HEK293 (cell line): ENCODE measurements at regions not wholly inside any gene's neighbourhood (a gene's known extent, or its start where the extent isn't known, plus 50 kb on each side); places are given as distances from the start of the nearest gene placed in this dataset.

ENCODE experiments used
- CTCF ChIA-PET: fragments of 350-600 bp; formaldehyde crosslinking; extraction: SDS; loops from one replicate; lab custom pipeline; 2021; ENCODE audit warnings: antibody characterized with exemption; lab: Yijun Ruan, JAX
- POLR2A ChIA-PET: fragments of 300-600 bp; formaldehyde crosslinking; extraction: SDS; loops from one replicate; lab custom pipeline; 2020; ENCODE audit warnings: antibody characterized with exemption, inconsistent platforms; lab: Yijun Ruan, JAX
- H3K27ac ChIP-seq: fragments of 200-500 bp; sonication (Bioruptor generic); 2 replicates; pipeline ENCODE4 v1.5.1; 2014; ENCODE audit warnings: low read depth, low read length, control low read depth, inconsistent platforms; ENCODE audit errors: extremely low read depth
- H3K36me3 ChIP-seq, 2 experiments: fragments of 200-500 bp in 1 of 2; sonication (Bioruptor generic) in 1 of 2; 1 replicate in 1 of 2; 2 replicates in 1 of 2; pipeline ENCODE4 v1.5.1; 2014 to 2017; ENCODE audit warnings: inconsistent platforms in 2 of 2, low read length in 2 of 2; ENCODE audit not compliant: control insufficient read depth in 2 of 2, insufficient read depth in 1 of 2
- H3K4me1 ChIP-seq: fragments of 200-500 bp; sonication (Bioruptor generic); 2 replicates; pipeline ENCODE4 v1.5.1; 2014; ENCODE audit warnings: mild to moderate bottlenecking, low read length, inconsistent platforms; ENCODE audit not compliant: control insufficient read depth, insufficient read depth
- H3K4me3 ChIP-seq: 2 replicates; pipeline ENCODE4 v1.5.1; 2011; ENCODE audit warnings: low read depth, mild to moderate bottlenecking, control low read depth, low read length, moderate library complexity
- H3K9me3 ChIP-seq: fragments of 200-500 bp; sonication (Bioruptor generic); 2 replicates; pipeline ENCODE4 v1.5.1; 2014; ENCODE audit warnings: low read depth, low read length, inconsistent platforms; ENCODE audit not compliant: control insufficient read depth, insufficient read depth
- CTCF ChIP-seq: fragments of 450-650 bp; formaldehyde crosslinking; IDR thresholded peaks from 2 replicates; pipeline ENCODE4 v1.5.1; 2016; ENCODE audit warnings: missing biosample characterization, missing genetic modification characterization
- GFI1B ChIP-seq: fragments of 450-650 bp; formaldehyde crosslinking; IDR thresholded peaks from 2 replicates; pipeline ENCODE4 v1.5.1; 2016; ENCODE audit warnings: missing biosample characterization, missing genetic modification characterization
- KLF17 ChIP-seq: fragments of 450-650 bp; formaldehyde crosslinking; IDR thresholded peaks from 2 replicates; pipeline ENCODE4 v1.5.1; 2016; ENCODE audit warnings: missing biosample characterization, missing genetic modification characterization
- KLF8 ChIP-seq: fragments of 450-650 bp; formaldehyde crosslinking; IDR thresholded peaks from 2 replicates; pipeline ENCODE4 v1.5.1; 2016; ENCODE audit warnings: missing biosample characterization, missing genetic modification characterization
- PRDM10 ChIP-seq: fragments of 450-650 bp; formaldehyde crosslinking; IDR thresholded peaks from 2 replicates; pipeline ENCODE4 v1.5.1; 2016; ENCODE audit warnings: missing biosample characterization, missing genetic modification characterization
- PRDM6 ChIP-seq: fragments of 450-650 bp; formaldehyde crosslinking; IDR thresholded peaks from 2 replicates; pipeline ENCODE4 v1.5.1; 2017; ENCODE audit warnings: missing biosample characterization, missing genetic modification characterization
- SALL2 ChIP-seq: fragments of 450-650 bp; formaldehyde crosslinking; IDR thresholded peaks from 2 replicates; pipeline ENCODE4 v1.5.0; 2017; ENCODE audit warnings: missing biosample characterization, mild to moderate bottlenecking, missing genetic modification characterization, borderline replicate concordance
- YY2 ChIP-seq: fragments of 450-650 bp; formaldehyde crosslinking; IDR thresholded peaks from 2 replicates; pipeline ENCODE4 v1.5.1; 2016; ENCODE audit warnings: missing biosample characterization, missing genetic modification characterization
- ZBTB49 ChIP-seq: fragments of 450-650 bp; formaldehyde crosslinking; IDR thresholded peaks from 2 replicates; pipeline ENCODE4 v1.5.1; 2016; ENCODE audit warnings: missing biosample characterization, missing genetic modification characterization, low read depth
- ZBTB7A ChIP-seq: fragments of 450-650 bp; formaldehyde crosslinking; IDR thresholded peaks from 2 replicates; pipeline ENCODE4 v1.5.1; 2016; ENCODE audit warnings: low read depth, missing biosample characterization, missing genetic modification characterization
- ZNF175 ChIP-seq: fragments of 450-650 bp; formaldehyde crosslinking; IDR thresholded peaks from 2 replicates; pipeline ENCODE4 v1.5.1; 2016; ENCODE audit warnings: missing biosample characterization, missing genetic modification characterization
- ZNF24 ChIP-seq: fragments of 450-650 bp; formaldehyde crosslinking; IDR thresholded peaks from 2 replicates; pipeline ENCODE4 v1.5.1; 2016; ENCODE audit warnings: missing biosample characterization, missing genetic modification characterization
- ZNF366 ChIP-seq: fragments of 450-650 bp; formaldehyde crosslinking; conservative IDR thresholded peaks from 2 replicates; pipeline ENCODE4 v1.5.1; 2016; ENCODE audit warnings: missing biosample characterization, missing genetic modification characterization
- ZNF426 ChIP-seq: fragments of 450-650 bp; formaldehyde crosslinking; IDR thresholded peaks from 2 replicates; pipeline ENCODE4 v1.5.1; 2017; ENCODE audit warnings: missing biosample characterization, missing genetic modification characterization, mild to moderate bottlenecking, inconsistent platforms, moderate library complexity
- ZNF548 ChIP-seq: fragments of 450-650 bp; formaldehyde crosslinking; IDR thresholded peaks from 2 replicates; pipeline ENCODE4 v1.5.1; 2016; ENCODE audit warnings: missing biosample characterization, missing genetic modification characterization
- ZNF571 ChIP-seq: fragments of 450-650 bp; formaldehyde crosslinking; IDR thresholded peaks from 2 replicates; pipeline ENCODE4 v1.5.0; 2017; ENCODE audit warnings: missing biosample characterization, missing genetic modification characterization
- ZNF580 ChIP-seq: fragments of 450-650 bp; formaldehyde crosslinking; IDR thresholded peaks from 2 replicates; pipeline ENCODE4 v1.5.1; 2016; ENCODE audit warnings: missing biosample characterization, missing genetic modification characterization
- ZNF626 ChIP-seq: fragments of 450-650 bp; sonication (Bioruptor Pico); formaldehyde crosslinking; IDR thresholded peaks from 2 replicates; pipeline ENCODE4 v1.5.1; 2018; ENCODE audit warnings: missing biosample characterization, missing genetic modification characterization, inconsistent platforms
- ZSCAN23 ChIP-seq: fragments of 450-650 bp; formaldehyde crosslinking; IDR thresholded peaks from 2 replicates; pipeline ENCODE4 v1.5.1; 2016; ENCODE audit warnings: missing biosample characterization, missing genetic modification characterization
- TF ChIP-seq, protein P1 (sequence below): fragments of 450-650 bp; formaldehyde crosslinking; IDR thresholded peaks from 2 replicates; pipeline ENCODE4 v1.5.1; 2017; ENCODE audit warnings: missing biosample characterization, missing genetic modification characterization
- TF ChIP-seq, protein P2 (sequence below): fragments of 450-650 bp; formaldehyde crosslinking; IDR thresholded peaks from 2 replicates; pipeline ENCODE4 v1.5.1; 2017; ENCODE audit warnings: missing biosample characterization, missing genetic modification characterization

GRCh38 chr9:1155602-1156001 is 105.4 kb downstream of the DMRT2 start:
- TF ChIP-seq GFI1B = no peak
- no peak for TF ChIP-seq ZNF571 (tag by site-specific recombination)
- TF ChIP-seq, protein P1, sequence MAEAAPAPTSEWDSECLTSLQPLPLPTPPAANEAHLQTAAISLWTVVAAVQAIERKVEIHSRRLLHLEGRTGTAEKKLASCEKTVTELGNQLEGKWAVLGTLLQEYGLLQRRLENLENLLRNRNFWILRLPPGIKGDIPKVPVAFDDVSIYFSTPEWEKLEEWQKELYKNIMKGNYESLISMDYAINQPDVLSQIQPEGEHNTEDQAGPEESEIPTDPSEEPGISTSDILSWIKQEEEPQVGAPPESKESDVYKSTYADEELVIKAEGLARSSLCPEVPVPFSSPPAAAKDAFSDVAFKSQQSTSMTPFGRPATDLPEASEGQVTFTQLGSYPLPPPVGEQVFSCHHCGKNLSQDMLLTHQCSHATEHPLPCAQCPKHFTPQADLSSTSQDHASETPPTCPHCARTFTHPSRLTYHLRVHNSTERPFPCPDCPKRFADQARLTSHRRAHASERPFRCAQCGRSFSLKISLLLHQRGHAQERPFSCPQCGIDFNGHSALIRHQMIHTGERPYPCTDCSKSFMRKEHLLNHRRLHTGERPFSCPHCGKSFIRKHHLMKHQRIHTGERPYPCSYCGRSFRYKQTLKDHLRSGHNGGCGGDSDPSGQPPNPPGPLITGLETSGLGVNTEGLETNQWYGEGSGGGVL = no peak
- TF ChIP-seq ZNF24 (tag by site-specific recombination) = no peak
- TF ChIP-seq YY2 (tag by site-specific recombination) = no peak
- no peak for TF ChIP-seq CTCF
- TF ChIP-seq, protein P2, sequence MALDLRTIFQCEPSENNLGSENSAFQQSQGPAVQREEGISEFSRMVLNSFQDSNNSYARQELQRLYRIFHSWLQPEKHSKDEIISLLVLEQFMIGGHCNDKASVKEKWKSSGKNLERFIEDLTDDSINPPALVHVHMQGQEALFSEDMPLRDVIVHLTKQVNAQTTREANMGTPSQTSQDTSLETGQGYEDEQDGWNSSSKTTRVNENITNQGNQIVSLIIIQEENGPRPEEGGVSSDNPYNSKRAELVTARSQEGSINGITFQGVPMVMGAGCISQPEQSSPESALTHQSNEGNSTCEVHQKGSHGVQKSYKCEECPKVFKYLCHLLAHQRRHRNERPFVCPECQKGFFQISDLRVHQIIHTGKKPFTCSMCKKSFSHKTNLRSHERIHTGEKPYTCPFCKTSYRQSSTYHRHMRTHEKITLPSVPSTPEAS = no peak
- no peak for TF ChIP-seq KLF8 (tag by site-specific recombination)
- TF ChIP-seq ZSCAN23 (tag by site-specific recombination) = no peak
- TF ChIP-seq ZNF580 = no peak
- no peak for TF ChIP-seq ZBTB7A
- no peak for TF ChIP-seq KLF17 (tag by site-specific recombination)
- TF ChIP-seq PRDM10 (tag by site-specific recombination) = no peak
- TF ChIP-seq SALL2 = no peak
- TF ChIP-seq ZNF366 (tag by site-specific recombination) = no peak
- Histone ChIP-seq H3K9me3 (no peaks in the 10 kb centered on the region), H3K4me1 (no peaks in the 10 kb centered on the region), H3K4me3 (no peak overlapping the region), H3K27ac (no peak overlapping the region), H3K36me3 (no peaks in the 10 kb centered on the region)
- POLR2A ChIA-PET = no interaction called here
- CTCF ChIA-PET = no interaction called here

DNA sequence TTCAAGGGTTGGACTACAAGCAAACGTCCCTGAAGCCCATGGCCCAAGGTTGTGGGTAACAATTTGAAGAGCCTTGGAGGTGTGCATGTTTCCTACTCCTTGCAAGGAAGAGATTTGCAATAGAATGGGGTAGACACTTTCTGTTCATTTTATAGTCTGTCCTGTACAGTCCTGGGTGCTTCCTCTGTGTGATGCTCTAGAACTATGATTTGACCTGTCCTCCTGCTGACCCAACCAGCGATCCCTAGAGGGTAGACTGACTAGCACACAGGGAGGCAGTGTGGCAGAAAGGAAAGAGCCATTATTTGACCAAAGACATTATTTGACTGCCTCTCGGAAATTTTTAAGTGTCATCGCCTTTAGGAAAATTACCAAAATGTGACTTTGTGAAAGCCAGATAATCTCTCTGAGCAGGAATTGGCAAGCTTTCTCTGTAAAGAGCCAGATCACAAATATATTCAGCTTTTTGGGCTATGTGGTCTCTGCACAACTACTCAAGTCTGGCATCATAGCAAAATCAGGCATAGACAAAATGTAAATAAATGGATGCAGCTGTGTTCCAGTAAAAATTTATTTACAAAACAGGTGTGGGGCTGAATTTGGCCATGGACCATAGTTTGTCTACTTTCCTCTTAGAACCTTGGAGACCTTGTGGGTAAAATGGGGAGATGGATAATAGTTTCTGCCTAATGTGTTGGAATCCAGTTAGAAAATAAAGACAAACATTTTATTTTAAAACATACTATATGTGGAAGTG is 106.8 kb downstream of the DMRT2 start:
- ChIA-PET POLR2A (no interaction called here), CTCF (interaction anchor here (0.7 kb wide), 2 partner anchors 304 to 371 kb away, joined by 3 read pairs; no protein-coding TSS in a partner anchor)
- Histone ChIP-seq H3K36me3 (no peaks in the 10 kb centered on the region), H3K4me1 (no peaks in the 10 kb centered on the region), H3K4me3 (no peak overlapping the region), H3K27ac (no peak overlapping the region), H3K9me3 (no peaks in the 10 kb centered on the region)
- TF ChIP-seq ZNF548 (tag by site-specific recombination) (no peak), PRDM6 (tag by site-specific recombination) (no peak), ZBTB49 (tag by site-specific recombination) (no peak), ZNF426 (tag by site-specific recombination) (no peak), ZNF175 (tag by site-specific recombination) (no peak), ZNF626 (no peak)
